WTC11 (cell line): ENCODE measurements at regions not wholly inside any gene's neighbourhood (a gene's known extent, or its start where the extent isn't known, plus 50 kb on each side); places are given as distances from the start of the nearest gene placed in this dataset.
A peak's percentile ranks its signal among the peaks of the same experiment; 100 is the strongest.

Experiments used
- ATAC-seq: fragments of 200-7000 bp; cut with Tn5 transposase; 2 replicates; pipeline ENCODE4 v1.10.0; 2021; ENCODE audit warnings: mild to moderate bottlenecking, moderate library complexity
- CTCF ChIA-PET: fragments of 300-600 bp; sonication (Branson Sonifier 250); formaldehyde crosslinking; loops from one replicate; lab custom pipeline; 2021; ENCODE audit warnings: antibody characterized with exemption; lab: Charles Lee
- POLR2A ChIA-PET: fragments of 350-600 bp; sonication (Branson Sonifier 250); formaldehyde crosslinking; loops from one replicate; lab custom pipeline; 2021; ENCODE audit warnings: antibody characterized with exemption; lab: Charles Lee
- DNase-seq: peaks from one replicate; pipeline ENCODE4 v3.0.0; 2021; ENCODE audit warnings: low spot score
- H3K27ac Mint-ChIP-seq: 2 replicates; pipeline ENCODE4 v1.8.0; 2021; ENCODE audit warnings: mixed read lengths
- H3K27me3 Mint-ChIP-seq: 2 replicates; pipeline ENCODE4 v1.8.0; 2021; ENCODE audit warnings: low read depth, mild to moderate bottlenecking, moderate library complexity, mixed read lengths
- H3K36me3 Mint-ChIP-seq: 2 replicates; pipeline ENCODE4 v1.8.0; 2021; ENCODE audit warnings: mixed read lengths
- H3K4me1 Mint-ChIP-seq: 2 replicates; pipeline ENCODE4 v1.8.0; 2022; ENCODE audit warnings: mixed read lengths
- H3K4me3 Mint-ChIP-seq: 2 replicates; pipeline ENCODE4 v1.8.0; 2021; ENCODE audit warnings: mild to moderate bottlenecking, moderate library complexity, mixed read lengths
- H3K9me3 Mint-ChIP-seq: 2 replicates; pipeline ENCODE4 v1.8.0; 2021; ENCODE audit warnings: mixed read lengths
- ATF1 ChIP-seq: sonication (generic); formaldehyde crosslinking; IDR thresholded peaks from 2 replicates; pipeline ENCODE4 v1.8.1; 2023; ENCODE audit warnings: mild to moderate bottlenecking, moderate library complexity, missing genetic modification reagents
- CBFB ChIP-seq: sonication (generic); formaldehyde crosslinking; IDR thresholded peaks from 2 replicates; pipeline ENCODE4 v1.8.1; 2022; ENCODE audit warnings: mild to moderate bottlenecking, low read depth, missing genetic modification reagents
- E2F1 ChIP-seq: sonication (generic); formaldehyde crosslinking; IDR thresholded peaks from 2 replicates; pipeline ENCODE4 v1.8.0; 2022; ENCODE audit warnings: mild to moderate bottlenecking, missing genetic modification reagents
- E2F4 ChIP-seq: sonication (generic); formaldehyde crosslinking; IDR thresholded peaks from 2 replicates; pipeline ENCODE4 v1.8.1; 2022; ENCODE audit warnings: low read depth, mild to moderate bottlenecking, moderate library complexity, missing genetic modification reagents, borderline replicate concordance
- E2F5 ChIP-seq: sonication (generic); formaldehyde crosslinking; IDR thresholded peaks from 2 replicates; pipeline ENCODE4 v1.8.1; 2022; ENCODE audit warnings: mild to moderate bottlenecking, moderate library complexity, missing genetic modification reagents
- FOXJ3 ChIP-seq: sonication (generic); formaldehyde crosslinking; IDR thresholded peaks from 2 replicates; pipeline ENCODE4 v1.9.0; 2021; ENCODE audit warnings: missing genetic modification reagents, mild to moderate bottlenecking, borderline replicate concordance
- KAT7 ChIP-seq: sonication (generic); formaldehyde crosslinking; IDR thresholded peaks from 2 replicates; pipeline ENCODE4 v1.8.1; 2023; ENCODE audit warnings: missing genetic modification reagents, mild to moderate bottlenecking, borderline replicate concordance
- NFATC4 ChIP-seq: fragments of 250-450 bp; sonication (Bioruptor Pico); IDR thresholded peaks from 2 replicates; pipeline ENCODE4 v1.9.0; 2021; ENCODE audit warnings: mild to moderate bottlenecking
- NFYB ChIP-seq: sonication (generic); formaldehyde crosslinking; conservative IDR thresholded peaks from 2 replicates; pipeline ENCODE4 v1.8.0; 2022; ENCODE audit warnings: low read depth, missing genetic modification reagents
- NR2C2 ChIP-seq: sonication (generic); formaldehyde crosslinking; IDR thresholded peaks from 2 replicates; pipeline ENCODE4 v1.8.0; 2022; ENCODE audit warnings: mild to moderate bottlenecking, missing genetic modification reagents
- PRRX2 ChIP-seq: fragments of 250-450 bp; sonication (Bioruptor Pico); IDR thresholded peaks from 2 replicates; pipeline ENCODE4 v1.8.0; 2021; ENCODE audit warnings: mild to moderate bottlenecking
- RORB ChIP-seq: fragments of 250-450 bp; sonication (Bioruptor Pico); IDR thresholded peaks from 2 replicates; pipeline ENCODE4 v1.9.0; 2021; ENCODE audit warnings: mild to moderate bottlenecking
- SP1 ChIP-seq: sonication (generic); formaldehyde crosslinking; conservative IDR thresholded peaks from 2 replicates; pipeline ENCODE4 v1.8.1; 2022; ENCODE audit warnings: missing genetic modification reagents
- TCF7 ChIP-seq: sonication (generic); formaldehyde crosslinking; IDR thresholded peaks from 2 replicates; pipeline ENCODE4 v1.8.0; 2022; ENCODE audit warnings: mild to moderate bottlenecking, low read depth, missing genetic modification reagents, moderate library complexity
- ZNF138 ChIP-seq: sonication (generic); formaldehyde crosslinking; conservative IDR thresholded peaks from 2 replicates; pipeline ENCODE4 v1.8.1; 2022; ENCODE audit warnings: mild to moderate bottlenecking, moderate library complexity, missing genetic modification reagents
- ZNF219 ChIP-seq: sonication (generic); formaldehyde crosslinking; IDR thresholded peaks from 2 replicates; pipeline ENCODE4 v1.8.0; 2023; ENCODE audit warnings: missing genetic modification reagents, mild to moderate bottlenecking, borderline replicate concordance
- ZNF425 ChIP-seq: fragments of 250-450 bp; sonication (Bioruptor Pico); conservative IDR thresholded peaks from 2 replicates; pipeline ENCODE4 v1.9.0; 2021; ENCODE audit warnings: mild to moderate bottlenecking
- TF ChIP-seq, protein P1 (sequence below): sonication (generic); formaldehyde crosslinking; conservative IDR thresholded peaks from 2 replicates; pipeline ENCODE4 v1.8.1; 2022; ENCODE audit warnings: mild to moderate bottlenecking, missing genetic modification reagents
- TF ChIP-seq, protein P2 (sequence below): sonication (generic); formaldehyde crosslinking; IDR thresholded peaks from 2 replicates; pipeline ENCODE4 v1.8.1; 2022; ENCODE audit warnings: mild to moderate bottlenecking, missing genetic modification reagents, moderate library complexity, borderline replicate concordance
- TF ChIP-seq, protein P3 (sequence below): fragments of 250-450 bp; sonication (Bioruptor Pico); IDR thresholded peaks from 2 replicates; pipeline ENCODE4 v2.1.2; 2022; ENCODE audit warnings: mild to moderate bottlenecking, moderate library complexity
- TF ChIP-seq, protein P4 (sequence below): sonication (generic); formaldehyde crosslinking; IDR thresholded peaks from 2 replicates; pipeline ENCODE4 v1.8.0; 2022; ENCODE audit warnings: mild to moderate bottlenecking, missing genetic modification reagents

GRCh38 chr9:108188976-108189375 is 666.8 kb downstream of the ACTL7B start (continued):
- TF ChIP-seq ATF1 = no peak
- no peak for TF ChIP-seq ZNF138 (CRISPR knock-in tag)

DNA sequence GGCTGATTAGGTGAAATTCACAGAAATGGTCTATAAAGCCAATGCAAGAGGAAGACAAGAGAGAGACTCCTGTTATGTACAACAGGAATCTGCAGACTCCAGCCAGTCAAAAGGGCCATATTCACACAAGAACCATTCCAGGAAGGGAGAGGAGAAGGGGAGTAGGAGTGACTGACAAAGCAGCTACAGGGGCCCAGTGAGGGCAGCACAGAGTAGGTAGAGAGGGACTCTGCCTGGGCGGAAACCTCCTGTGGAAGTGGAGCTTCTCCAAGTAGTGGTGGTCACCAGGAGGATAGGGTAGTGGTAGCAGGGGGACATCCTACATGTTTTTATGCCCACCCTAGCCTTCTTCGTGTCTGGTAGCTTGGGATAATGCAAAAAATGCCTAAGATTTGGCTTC is 667.3 kb downstream of the ACTL7B start:
- peak; percentile 53; the same call in 1 of the 2 replicates for ATAC-seq
- no peak overlapping the region for H3K4me3 Mint-ChIP-seq
- H3K4me1 Mint-ChIP-seq = peaks cover 11% of the 10 kb centered on the region
- ChIA-PET POLR2A (no interaction called here), CTCF (no interaction called here)
- H3K36me3 Mint-ChIP-seq = no peaks in the 10 kb centered on the region
- H3K27ac Mint-ChIP-seq = no peak overlapping the region
- H3K9me3 Mint-ChIP-seq = peaks cover 5% of the 10 kb centered on the region; the same call in 1 of the 2 replicates
- TF ChIP-seq, protein P1, sequence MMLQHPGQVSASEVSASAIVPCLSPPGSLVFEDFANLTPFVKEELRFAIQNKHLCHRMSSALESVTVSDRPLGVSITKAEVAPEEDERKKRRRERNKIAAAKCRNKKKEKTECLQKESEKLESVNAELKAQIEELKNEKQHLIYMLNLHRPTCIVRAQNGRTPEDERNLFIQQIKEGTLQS = no peak
- no peak for TF ChIP-seq NFYB (CRISPR knock-in tag)
- TF ChIP-seq RORB (CRISPR knock-in tag) = no peak
- TF ChIP-seq ZNF219 = no peak
- no peak for TF ChIP-seq ZNF425 (CRISPR knock-in tag)
- no peak for TF ChIP-seq E2F4 (CRISPR knock-in tag)
- TF ChIP-seq PRRX2 (CRISPR knock-in tag) = no peak
- TF ChIP-seq, protein P2, sequence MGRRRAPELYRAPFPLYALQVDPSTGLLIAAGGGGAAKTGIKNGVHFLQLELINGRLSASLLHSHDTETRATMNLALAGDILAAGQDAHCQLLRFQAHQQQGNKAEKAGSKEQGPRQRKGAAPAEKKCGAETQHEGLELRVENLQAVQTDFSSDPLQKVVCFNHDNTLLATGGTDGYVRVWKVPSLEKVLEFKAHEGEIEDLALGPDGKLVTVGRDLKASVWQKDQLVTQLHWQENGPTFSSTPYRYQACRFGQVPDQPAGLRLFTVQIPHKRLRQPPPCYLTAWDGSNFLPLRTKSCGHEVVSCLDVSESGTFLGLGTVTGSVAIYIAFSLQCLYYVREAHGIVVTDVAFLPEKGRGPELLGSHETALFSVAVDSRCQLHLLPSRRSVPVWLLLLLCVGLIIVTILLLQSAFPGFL (CRISPR knock-in tag) = no peak
- TF ChIP-seq CBFB = no peak
- no peak for TF ChIP-seq SP1 (CRISPR knock-in tag)
- no peak for TF ChIP-seq KAT7 (CRISPR knock-in tag)
- TF ChIP-seq, protein P3, sequence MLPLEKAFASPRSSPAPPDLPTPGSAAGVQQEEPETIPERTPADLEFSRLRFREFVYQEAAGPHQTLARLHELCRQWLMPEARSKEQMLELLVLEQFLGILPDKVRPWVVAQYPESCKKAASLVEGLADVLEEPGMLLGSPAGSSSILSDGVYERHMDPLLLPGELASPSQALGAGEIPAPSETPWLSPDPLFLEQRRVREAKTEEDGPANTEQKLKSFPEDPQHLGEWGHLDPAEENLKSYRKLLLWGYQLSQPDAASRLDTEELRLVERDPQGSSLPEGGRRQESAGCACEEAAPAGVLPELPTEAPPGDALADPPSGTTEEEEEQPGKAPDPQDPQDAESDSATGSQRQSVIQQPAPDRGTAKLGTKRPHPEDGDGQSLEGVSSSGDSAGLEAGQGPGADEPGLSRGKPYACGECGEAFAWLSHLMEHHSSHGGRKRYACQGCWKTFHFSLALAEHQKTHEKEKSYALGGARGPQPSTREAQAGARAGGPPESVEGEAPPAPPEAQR (CRISPR knock-in tag) = no peak
- TF ChIP-seq E2F5 = no peak
- TF ChIP-seq, protein P4, sequence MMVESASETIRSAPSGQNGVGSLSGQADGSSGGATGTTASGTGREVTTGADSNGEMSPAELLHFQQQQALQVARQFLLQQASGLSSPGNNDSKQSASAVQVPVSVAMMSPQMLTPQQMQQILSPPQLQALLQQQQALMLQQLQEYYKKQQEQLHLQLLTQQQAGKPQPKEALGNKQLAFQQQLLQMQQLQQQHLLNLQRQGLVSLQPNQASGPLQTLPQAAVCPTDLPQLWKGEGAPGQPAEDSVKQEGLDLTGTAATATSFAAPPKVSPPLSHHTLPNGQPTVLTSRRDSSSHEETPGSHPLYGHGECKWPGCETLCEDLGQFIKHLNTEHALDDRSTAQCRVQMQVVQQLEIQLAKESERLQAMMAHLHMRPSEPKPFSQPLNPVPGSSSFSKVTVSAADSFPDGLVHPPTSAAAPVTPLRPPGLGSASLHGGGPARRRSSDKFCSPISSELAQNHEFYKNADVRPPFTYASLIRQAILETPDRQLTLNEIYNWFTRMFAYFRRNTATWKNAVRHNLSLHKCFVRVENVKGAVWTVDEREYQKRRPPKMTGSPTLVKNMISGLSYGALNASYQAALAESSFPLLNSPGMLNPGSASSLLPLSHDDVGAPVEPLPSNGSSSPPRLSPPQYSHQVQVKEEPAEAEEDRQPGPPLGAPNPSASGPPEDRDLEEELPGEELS (CRISPR knock-in tag) = no peak
- no peak for TF ChIP-seq NFATC4 (CRISPR knock-in tag)
- no peak for TF ChIP-seq FOXJ3
- TF ChIP-seq E2F1 (CRISPR knock-in tag) = no peak
- TF ChIP-seq NR2C2 (CRISPR knock-in tag) = no peak
- no peak for TF ChIP-seq TCF7 (CRISPR knock-in tag)
- TF ChIP-seq, all 79 proteins: peak for 0
- H3K27me3 Mint-ChIP-seq = no peaks in the 10 kb centered on the region; the same call in 1 of the 2 replicates
- DNase-seq = no peak
